ENCODE measurements at regions not wholly inside any gene's neighbourhood (a gene's known extent, or its start where the extent isn't known, plus 50 kb on each side); places are given as distances from the start of the nearest gene placed in this dataset.

DNA sequence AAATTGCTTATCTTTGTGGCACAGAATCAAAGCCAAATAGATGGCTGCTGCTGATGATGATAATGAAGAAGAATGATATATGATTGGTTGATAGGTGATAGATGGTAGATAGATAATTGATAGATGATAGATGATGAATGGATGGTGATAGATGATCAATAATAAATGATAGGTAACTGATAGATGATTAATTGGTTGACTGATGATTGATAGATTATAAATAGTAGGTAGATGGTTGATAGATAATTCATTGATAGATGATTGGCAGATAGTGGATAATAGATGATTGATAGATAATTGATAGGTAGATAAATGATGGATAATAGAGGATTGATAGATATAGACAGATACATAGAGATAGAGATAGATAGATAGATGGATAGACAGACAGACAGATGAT lies 430.2 kb downstream of the EIPR1 start:
- DNase-seq (ENCODE audit: low spot score), result no peak
- intact Hi-C loops (cut with DNase I), result no loop called here

DNA sequence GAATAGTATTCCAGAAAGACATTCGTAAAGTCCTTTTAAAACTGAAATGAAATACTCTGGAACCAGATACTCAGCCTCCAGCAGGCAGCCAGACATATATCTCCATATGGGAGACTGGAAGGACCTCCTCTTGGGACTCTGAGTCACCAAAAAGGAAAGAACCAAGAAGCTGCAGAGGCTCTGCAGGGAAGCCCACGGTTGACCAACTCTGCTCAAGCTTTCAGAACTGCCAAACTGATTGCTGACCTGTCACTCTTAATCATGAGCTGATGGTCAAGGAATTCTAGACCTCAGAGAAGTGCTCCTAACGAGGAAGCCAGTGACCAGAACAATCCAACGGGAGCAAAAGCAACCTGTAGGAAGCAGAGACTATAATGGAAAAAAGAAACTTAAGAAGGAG lies 434.7 kb downstream of the EIPR1 start:
- no peak for DNase-seq (ENCODE audit: low spot score)
- intact Hi-C loops (cut with DNase I), result no loop called here

DNA sequence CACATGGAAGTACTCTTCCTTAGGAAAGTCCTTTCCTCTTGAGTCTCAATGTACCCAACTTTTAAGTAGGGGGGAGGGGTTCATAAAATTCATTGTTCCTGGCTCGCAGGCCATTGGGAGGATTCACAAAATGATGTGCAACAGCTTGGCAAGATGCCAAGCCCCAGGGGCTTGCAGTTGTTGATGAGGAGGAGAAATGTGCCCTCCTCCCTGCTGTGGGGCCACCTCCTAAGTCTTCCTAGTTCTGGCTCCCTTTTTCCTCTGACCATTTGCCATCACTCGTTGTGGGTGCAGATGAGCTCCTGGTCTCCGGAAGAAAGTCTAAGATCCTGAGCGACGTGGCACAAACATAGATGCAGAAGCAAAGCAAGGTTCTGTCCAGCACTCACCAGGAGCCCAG lies 435.4 kb downstream of the EIPR1 start:
- intact Hi-C loops (cut with DNase I), result no loop called here
- DNase-seq (ENCODE audit: low spot score), result no peak

DNA sequence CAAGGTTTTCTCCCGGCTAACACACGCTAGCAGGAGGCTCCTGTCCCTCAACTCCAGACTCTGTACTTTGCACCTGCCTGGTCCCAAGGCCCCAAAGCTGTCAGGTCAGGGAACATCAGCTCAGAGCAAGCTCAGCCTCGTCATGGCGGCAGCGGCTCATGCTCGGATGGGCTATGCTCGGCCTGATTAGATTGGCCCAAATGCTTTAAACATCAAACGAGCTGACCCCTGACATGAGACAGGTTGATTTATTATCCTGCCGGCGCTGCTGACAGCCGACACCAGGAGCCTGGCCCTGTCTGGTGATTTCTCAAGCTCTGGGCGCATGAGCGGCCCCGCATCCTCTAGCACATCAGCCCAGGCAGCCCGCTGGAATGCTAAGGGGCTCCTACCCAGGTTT lies 436.4 kb downstream of the EIPR1 start:
- intact Hi-C loops (cut with DNase I), result no loop called here
- no peak for DNase-seq (ENCODE audit: low spot score)

DNA sequence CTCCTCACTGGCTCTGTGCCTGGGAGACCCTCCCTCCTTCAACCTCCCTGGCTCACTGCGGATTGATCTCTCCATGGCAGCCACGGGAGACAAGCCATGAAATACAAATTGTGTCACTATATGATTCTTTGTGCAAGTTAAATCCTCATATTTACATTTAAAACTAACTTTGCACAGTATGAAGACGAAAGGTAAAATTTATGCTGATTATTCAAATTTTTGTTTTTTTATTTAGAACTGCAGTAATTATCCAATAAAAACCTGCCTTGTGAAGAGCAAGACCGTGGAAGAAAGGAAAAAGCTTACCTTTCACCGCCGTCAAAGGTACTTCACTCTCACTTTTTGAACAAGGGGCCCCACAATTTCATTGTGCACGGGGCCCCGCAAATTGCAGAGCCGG lies 436.9 kb downstream of the EIPR1 start:
- no peak for DNase-seq (ENCODE audit: low spot score)
- intact Hi-C loops (cut with DNase I), result no loop called here

DNA sequence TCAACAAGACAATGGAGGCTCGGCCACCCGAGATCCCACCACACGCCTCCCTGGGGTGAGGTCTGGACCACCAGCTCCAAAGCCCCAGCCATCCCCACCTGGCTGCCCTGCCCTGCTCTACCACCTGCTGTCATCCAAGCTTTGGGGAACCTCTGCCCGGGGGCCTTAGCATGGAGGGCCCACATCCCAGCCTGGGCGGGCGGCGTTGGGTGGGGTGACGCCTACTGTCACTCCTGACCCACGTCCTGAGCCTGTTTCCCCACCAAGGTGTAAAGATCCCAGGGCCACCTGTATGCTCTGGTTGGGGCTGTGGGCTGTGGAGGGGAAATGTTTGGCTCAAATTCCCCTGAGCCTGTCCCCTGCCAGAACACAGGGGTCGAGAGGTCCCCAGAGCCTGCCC lies 437.6 kb downstream of the EIPR1 start:
- intact Hi-C loops (cut with DNase I), result no loop called here
- DNase-seq (ENCODE audit: low spot score), result no peak

DNA sequence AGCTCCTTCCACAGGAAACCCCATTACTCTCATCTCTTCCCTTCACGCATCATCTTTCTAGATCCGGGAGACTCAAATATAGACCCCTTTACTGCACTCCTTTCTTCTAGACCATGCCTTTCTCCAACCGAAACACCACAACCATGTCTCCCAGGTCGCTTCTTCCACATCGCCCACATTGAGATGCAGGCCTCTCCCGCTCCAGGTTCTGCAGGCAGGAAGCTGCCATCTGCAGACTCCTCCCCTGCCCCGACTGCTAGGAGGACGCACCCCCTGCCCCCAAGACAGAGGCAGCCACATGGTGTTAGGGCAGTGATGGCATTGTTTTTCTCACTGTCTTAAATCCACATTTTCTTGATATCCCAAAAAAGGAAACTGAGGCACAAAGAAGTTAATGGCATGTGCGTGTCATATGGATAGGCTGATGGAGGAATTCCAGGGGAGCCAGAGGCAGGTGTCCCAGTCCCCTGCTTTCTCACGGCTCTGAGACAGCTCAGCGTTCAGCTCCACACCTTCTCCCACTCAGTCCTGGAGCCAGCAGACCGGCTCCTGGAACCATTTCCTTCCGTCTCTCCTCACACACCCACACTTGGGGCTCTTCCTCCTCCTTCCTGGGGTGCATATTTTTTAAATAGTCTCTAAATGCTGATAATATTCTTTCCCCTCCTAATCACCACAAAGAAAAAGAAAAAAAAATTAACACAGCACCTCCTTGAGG lies 438.4 kb downstream of the EIPR1 start:
- DNase-seq (ENCODE audit: low spot score), result no peak
- intact Hi-C loops (cut with DNase I), result no loop called here

DNA sequence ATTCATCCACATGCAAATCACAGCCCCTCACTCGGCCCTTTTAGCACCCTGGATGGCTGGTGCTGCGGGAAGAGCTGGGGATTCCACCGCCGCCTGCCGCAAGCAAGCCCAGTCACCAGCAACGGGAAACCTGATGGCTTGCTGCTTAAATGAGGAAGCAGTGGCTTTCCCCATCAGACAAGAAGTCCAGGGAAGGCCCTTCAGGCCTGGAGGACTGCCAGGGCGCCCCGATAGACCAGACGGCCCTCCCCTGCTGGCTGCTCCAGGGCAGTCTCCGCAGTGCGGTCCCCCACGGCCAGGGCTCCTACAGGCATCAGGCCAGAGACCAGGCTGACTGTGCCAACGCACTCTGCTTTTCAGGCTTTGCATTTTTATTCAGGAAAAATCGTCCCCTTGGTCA lies 439.1 kb downstream of the EIPR1 start:
- intact Hi-C loops (cut with DNase I), result no loop called here
- DNase-seq (ENCODE audit: low spot score), result no peak

DNA sequence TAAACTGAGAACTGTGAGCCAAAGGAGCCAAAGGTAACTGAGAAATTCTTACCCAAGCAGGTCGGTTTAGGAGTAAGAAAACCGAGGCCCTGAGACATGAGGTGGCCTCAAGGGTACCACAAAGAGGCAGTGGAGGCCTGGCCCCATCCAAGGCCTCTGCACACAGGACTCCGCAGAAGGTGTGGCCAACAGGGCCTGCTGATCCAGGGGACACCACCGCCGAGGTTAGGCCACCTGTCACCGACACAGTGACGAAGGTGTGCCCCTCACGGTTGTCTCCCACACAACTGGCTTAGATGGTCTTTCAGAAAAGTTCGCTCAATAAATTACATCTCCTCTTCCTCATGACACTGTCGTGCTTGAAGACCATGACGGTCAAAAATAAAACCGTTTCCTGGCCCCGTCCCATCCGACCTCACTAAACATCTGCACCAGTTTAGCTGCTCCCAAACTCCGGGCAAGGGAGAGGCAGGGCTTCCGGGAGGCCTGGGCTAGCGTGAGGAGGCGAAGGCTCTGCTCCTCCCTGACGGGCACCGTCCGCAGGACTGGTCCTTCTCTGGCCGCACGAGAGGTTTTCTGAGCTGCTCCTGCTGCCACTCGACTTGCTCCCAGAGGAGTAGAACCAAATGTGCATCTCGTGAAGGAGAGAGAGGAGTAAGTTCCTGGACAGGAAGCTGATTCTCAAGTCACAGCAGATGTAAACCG lies 442.0 kb downstream of the EIPR1 start:
- no peak for DNase-seq (ENCODE audit: low spot score)
- intact Hi-C loops (cut with DNase I), result no loop called here

DNA sequence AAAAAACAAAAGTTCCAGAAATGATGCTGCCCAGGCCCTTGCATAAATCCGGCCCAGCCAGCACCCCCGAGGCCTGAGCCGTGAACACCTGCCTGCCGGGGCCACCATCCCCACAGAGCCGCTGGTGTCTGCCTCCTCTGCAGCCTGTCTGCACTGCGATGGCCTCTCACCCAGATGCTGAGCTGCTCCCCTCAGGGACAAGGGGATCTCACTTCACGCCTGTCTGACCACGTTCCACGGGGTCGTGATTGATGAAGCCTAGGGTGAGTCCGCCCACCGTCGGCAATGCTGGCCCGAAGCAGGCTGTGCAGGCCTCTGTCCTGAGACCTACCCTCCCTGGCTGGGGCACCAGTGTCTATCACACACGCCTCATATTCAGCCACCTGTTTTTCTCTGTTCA lies 444.2 kb downstream of the EIPR1 start:
- DNase-seq (ENCODE audit: low spot score), result no peak

DNA sequence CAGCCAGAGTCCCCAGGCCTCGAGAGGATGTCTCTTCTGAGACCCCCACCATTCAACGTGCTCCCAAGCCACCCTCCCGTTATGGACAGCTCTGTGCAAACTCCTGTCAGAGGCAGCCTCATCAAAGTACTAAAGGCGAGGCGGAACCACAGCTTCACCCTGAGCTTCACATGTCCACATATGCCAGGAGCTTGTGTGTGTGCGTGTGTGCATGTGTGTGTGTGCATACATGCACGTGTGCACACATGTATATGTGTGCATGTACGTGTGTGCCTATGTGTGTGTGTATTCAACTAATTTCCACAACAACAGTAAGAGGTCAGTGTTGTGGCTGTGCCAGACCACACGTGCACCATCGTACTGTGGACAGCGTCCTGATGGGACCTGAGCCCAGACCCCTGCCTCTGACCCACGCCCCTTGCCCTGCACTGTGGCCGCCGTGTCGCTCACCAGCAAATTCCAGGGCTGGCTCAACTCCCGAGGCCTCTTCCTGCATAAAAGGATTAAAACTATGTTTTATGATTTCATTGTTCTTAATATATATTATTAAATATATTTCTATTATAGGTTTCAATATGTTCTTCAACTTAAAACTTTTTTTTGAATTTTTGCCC lies 444.8 kb downstream of the EIPR1 start:
- intact Hi-C loops (cut with DNase I), result no loop called here
- no peak for DNase-seq (ENCODE audit: low spot score)

More for the DNA sequence above, 444.2 kb downstream of the EIPR1 start:
- intact Hi-C loops (cut with DNase I), result no loop called here

DNA sequence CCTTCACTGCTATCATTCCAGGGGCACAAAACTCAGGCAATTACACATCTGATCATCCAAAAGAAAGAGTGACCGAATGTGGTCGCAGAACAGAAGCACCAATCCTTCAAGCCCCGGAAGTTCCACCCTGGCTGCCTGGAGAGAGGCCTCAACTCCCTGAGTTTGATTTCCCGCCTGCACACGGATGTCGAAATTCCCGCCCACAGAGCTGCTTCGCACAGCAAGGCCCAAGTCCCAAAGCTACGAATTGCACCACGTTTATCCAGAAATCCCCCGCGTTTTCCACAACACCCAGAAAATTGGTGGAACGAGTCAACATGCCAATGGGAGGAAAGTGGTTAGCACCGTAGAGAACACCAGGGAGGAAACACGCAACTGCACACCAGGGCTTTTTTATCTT lies 445.4 kb downstream of the EIPR1 start:
- intact Hi-C loops (cut with DNase I), result no loop called here
- DNase-seq (ENCODE audit: low spot score), result no peak

DNA sequence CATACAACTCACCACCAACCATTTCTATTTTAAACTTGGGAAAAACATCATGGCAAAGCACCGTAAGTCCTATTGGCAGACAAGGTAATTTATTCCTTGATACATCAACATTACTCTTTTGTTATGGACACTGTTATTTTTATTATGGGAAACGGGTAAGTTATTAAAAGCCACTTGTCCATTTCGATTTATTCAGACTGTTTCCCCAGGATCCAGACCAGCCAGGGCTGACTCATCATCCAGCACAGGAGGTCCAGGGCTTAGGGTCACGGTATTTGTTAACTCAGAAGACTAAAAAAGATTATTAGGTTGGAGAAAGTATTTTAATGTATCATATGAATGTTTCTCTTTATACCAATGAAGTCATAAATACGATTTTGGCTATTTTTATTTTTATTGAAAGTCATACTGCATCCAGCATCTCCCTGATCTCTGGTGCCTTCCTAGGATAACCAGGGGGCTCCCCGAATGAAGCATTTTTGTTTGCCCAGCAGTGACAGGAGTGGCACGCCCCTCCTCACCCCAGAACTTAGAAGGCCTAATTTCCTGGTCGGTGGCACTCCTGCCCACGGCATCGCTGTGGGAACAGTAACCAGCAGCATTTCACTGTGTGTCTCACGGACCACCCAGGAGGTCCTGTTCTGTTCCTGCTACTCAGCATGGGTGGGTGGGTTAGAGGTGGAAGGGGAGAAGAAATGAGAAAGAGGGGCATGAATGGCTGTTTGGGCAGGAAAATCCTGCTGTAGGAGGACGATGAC lies 446.1 kb downstream of the EIPR1 start:
- intact Hi-C loops (cut with DNase I), result no loop called here
- DNase-seq (ENCODE audit: low spot score), result no peak

DNA sequence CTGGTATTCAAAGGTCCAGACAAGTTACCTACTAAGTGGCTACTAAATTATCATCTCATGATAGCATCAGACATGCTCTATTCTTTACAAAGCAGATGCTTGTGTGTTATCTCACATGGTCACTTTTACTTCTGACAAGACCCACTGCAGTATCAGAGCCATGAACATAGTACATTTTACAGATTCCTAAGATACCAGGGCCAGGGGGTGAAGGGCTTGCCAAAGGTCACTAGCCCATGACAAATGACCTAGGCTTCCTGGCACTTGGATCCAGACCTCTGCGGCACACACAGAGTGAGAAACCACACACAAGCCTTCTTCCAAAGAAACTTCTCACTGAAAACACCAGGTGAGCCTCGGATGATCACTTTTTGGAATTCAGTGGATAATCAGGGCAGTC lies 446.8 kb downstream of the EIPR1 start:
- intact Hi-C loops (cut with DNase I), result no loop called here
- DNase-seq (ENCODE audit: low spot score), result no peak

DNA sequence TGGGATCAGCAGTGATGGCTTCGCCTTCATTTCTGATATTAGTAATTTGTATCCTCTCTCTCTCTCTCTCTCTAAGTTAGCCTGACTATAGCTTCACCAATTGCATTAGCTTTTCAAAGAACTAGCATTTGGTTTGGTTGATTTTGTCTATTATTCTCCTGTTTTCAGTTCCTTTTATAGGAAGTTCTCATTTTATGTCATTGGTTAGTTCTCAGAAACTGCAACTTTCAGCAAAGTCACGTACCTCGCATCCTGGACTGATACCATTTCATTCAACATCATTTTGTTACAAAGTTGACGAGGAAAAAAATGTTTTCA lies 450.8 kb downstream of the EIPR1 start:
- intact Hi-C loops (cut with DNase I), result no loop called here
- DNase-seq (ENCODE audit: low spot score), result no peak

DNA sequence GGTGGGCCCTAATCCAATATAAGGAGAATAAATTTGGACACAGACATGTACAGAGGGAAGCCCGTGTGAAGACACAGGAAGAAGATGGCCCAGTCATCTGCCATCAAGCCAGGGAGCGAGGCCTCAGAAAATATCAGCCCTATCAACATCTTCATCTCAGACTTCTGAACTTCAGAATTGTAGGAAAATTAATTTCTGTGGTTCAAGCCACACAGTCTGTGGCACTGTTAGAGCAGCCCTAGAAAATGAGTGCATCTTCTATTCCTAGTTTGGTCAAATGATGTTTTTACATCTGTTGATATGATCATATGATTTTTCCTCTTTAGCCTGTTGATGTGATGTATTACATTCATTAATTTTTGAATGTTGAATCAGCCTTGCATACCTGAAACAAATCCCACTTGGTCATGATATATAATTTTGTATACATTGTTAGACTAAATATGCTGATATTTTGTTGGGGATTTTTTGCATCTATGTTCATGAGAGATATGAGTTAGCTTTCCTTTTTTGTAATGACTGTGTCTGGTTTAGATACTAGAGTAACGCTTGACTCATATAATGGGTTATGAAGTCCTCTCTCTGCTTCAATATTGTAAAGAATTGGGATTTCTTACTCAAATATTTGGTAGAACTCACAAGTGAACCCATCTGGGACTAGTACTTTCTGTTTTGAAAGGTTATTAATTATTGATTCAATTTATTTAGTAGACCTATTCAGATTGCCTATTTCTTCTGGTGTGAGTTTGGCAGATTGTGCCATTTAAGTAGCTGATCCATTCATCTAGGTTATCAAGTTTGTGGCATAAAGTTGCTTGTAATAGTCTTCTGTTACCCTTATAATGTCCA lies 451.4 kb downstream of the EIPR1 start:
- intact Hi-C loops (cut with DNase I), result no loop called here
- no peak for DNase-seq (ENCODE audit: low spot score)

DNA sequence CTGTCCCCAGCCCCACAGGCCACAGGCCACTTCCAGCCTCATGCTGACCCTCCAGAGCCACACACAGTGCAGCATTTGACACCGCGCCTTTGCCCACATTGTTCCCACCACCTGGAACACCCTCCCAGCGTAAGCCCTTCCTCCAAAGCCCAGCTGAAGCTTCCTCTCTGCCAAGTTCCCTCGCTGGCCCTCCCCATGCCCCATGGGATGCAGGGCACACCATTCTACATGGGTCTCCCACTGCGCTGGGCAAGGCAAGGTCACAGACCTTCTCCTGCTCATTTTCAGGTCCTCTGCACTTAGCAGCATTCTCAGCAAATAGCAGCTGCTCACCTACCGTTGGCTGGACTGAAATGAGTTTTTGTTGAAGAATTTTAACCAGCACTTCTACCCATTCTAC lies 455.5 kb downstream of the EIPR1 start:
- intact Hi-C loops (cut with DNase I), result no loop called here
- DNase-seq (ENCODE audit: low spot score), result no peak

DNA sequence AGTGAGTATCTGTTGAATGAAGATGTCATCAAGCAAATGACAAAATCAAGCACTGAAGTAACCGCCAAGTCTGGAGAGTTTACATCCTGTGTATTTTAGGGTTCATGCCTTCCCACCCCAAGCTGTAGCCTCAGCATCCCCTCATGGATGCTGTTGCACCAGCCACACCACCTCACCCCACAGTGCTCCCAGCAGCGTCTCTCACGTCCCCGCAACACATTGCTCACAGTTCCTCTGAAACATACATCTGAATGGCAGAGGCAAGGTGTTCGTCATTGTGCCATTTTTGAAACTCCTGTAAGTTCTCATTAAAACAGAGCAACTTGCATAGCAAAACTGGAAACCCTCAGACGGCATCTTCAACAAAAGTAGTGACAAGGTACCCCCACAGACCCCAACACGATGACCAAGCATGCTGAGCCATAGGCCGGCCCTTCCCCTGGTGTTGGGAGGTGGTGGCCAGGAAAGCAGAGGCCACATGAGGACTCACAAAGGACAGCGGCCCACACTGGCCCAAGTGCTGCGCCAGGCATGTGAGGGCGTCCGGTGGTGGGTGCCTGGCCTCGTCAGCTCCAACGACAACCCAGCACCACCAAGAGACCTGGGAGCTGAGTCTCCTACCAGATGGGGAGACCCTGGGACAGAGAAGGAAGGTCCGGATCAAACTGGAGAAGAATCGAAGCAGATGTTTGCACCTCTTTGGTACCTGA lies 456.5 kb downstream of the EIPR1 start:
- intact Hi-C loops (cut with DNase I), result no loop called here

More for the DNA sequence above, 456.5 kb downstream of the EIPR1 start:
- DNase-seq (ENCODE audit: low spot score), result no peak
